ENCODE measurements at regions not wholly inside any gene's neighbourhood (a gene's known extent, or its start where the extent isn't known, plus 50 kb on each side); places are given as distances from the start of the nearest gene placed in this dataset.
"Not testable (repeated sequence)": the region's sequence is repeated elsewhere in the genome, so short reads cannot be mapped to it uniquely, and the experiment has no call there.

DNA sequence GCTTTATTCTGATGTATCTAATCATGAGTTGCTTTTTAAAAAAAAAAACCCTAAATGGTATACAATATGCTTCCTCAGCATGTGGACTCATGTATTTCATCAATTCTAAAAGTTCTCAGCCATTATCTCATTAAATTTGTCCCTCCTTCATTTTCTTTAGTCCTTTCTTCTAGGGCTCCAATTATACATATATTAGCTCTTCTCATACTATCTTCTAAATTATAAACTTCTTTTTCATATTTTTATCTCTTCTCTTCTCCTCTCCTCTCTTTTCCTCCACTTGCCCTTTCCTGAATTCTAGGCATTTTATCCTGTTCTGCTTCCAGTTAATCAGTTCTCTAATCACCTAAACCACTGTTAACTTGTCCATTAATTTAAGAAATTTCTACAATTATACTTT, 55.0 kb upstream of the IL33 start:
- DNase-seq, result no peak

DNA sequence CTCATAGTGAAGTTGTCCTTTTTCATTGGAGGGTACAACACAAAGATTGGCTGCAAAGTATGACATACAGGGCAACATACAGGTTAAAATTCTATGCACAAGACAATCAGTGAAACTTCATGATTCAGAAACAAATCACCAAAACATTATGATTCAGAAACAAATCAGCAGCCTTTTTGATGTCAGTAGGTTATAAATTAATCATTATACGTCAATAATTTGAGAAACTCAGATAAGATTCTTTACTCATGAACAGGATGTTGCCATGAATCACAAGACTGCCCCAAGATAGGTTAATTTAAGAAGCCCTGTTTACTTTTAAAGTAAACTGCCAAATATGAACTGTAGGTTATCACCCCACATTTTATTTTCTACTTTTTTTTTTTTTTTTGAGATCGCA, 62.2 kb upstream of the IL33 start:
- no peak for DNase-seq

DNA sequence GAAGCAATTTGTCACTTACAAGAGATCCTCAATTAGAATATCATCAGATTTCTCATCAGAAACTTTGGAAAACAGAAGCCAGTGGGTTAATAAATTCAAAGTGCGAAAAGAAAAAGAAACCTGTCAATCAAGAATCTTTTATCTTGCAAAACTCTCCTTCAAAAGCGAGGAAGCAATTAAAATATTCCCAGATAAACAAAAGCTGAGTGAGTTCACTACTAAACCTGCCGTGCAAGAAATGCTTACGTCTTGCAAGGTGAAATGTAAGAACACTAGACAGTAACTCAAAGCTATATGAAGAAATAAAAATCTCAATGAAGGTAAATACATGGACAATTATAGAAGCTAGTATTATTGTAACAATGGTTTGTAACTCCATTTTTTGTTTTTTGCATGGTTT, 62.8 kb upstream of the IL33 start:
- DNase-seq, result no peak

DNA sequence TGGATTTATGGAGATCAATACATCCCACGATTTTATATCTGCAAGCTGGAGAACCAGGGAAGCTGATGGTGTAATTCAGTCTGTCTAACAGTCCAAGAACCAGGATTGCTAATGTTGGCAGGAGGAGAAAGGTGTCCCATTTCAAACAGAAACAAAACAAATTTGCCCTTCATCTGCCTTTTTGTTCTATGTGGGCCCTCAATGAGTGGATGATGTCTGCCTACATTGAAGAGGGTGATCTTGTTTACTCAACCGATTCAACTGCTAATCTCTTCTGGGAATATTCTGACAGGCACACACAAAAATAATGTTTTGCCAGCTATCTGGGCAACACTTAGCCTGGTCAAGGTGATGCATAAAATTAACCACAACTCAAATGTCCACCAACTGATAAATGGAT, 65.1 kb upstream of the IL33 start:
- peak; percentile 4 for DNase-seq

DNA sequence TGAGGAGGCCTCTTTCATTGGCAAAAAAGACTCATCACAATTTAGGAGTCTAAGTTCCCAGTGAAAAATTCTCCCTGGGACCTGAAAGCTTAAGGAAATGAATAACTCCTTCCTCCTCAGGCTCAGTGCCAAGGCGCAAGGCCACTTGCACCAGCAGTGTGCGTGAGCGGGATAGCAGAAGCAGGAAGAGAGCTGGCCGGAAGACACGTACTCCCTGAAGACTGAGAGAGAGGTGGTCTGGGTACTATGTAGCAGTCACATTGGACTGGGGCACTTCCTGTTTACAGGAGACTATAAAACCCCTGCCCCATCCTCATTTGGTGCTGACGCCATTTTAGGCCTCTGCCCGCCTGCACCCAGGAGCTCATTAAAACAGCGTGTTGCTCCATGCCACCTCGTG, 66.3 kb upstream of the IL33 start:
- no peak for DNase-seq

DNA sequence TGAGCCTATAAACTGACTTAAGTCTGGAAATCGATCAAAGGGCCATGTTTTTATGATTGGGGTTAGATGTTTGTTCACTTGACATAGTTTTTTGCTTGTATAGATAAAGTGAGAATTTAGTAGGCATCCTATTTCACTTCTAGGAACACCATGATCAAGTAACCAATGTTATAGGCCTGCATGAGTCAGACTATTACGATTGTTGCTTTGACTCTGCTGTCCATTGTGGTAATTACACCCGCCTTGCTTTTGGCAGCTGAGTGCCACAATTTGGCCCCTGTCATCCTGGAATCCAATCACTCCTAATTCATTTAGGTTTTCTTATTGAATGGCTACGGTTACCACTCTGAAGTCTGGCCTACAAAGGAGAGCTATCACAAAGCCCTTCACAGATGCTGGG, 67.8 kb upstream of the IL33 start:
- DNase-seq, result no peak

DNA sequence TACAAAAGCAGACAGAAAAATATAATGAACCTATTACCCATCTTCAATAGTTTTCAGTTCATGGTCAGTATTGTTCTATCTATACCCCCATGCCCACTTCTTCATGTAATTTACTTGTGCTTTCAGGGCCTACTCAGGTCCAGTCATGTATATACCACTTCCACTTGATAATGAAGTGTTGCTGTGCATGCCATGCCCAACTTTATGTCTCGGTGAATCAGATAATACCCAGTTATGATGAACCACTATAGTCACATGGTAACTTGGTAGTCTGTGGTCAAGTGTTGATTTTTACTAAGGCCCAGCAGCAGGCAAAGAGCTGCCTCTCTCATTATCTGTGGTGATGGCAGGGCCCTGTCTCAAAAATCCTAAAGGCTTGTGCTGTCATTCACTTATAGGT, 70.7 kb upstream of the IL33 start:
- no peak for DNase-seq

DNA sequence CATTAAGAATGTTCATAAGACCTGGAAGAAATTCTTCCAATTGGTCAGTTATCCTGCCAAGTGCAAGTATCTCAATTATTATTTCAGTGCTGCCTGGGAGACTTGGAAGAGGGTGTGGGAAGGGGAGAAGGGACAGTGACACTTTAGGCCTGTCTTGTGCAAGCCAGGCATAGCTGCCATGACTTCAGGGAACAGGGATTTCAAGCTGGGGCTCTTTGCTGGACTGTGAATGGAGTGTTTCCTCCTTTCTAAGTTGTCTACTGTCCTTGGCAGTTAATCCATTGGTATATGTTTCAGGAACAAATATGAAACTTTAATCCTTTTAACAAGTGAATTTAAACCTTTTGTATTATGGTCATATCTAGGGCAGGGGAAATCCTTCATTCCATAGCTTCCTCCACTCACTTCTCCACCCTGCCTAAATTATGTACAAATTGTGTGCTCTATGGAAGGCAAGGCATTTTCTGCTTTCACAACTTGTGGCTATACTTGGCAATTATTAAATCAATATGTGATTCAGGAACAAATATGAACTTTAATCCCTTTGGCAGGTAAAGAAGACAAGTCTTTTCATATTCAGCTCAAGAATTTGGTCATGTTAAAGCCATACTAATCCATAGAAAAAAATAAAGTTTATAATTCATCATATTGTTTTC, 72.7 kb upstream of the IL33 start:
- DNase-seq, result no peak

DNA sequence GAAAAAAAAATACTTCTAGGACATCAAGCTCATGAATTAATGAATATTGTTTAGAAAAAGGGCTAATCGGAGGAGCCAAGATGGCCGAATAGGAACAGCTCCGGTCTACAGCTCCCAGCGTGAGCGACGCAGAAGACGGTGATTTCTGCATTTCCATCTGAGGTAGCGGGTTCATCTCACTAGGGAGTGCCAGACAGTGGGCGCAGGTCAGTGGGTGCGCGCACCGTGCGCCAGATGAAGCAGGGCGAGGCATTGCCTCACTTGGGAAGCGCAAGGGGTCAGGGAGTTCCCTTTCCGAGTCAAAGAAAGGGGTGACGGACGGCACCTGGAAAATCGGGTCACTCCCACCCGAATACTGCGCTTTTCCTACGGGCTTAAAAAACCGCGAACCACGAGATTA, 79.8 kb upstream of the IL33 start:
- DNase-seq, result not testable (repeated sequence)

DNA sequence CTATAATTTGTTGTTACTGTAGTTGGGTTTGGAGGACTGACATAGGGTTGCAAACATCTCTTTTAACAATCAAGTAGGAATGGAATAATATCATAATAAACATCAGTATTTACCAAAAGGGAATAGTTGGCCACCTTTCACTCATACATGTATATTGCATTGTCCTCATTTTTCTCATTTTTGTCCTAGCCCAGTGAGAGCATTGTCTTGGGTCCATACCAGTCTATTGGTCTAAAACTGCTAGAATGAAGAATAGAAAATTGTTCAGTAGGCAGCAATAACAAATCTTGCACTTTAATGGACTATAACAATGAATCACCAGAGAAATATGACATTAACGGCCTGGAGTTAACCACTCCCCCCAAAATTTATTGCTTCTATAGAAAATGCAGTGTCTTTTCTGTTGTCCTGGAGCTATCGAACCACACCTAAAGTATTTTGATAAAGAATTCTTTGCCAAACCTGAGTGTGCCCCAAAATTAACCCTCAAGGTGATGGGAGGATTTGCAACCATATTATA, 80.9 kb upstream of the IL33 start:
- no peak for DNase-seq

DNA sequence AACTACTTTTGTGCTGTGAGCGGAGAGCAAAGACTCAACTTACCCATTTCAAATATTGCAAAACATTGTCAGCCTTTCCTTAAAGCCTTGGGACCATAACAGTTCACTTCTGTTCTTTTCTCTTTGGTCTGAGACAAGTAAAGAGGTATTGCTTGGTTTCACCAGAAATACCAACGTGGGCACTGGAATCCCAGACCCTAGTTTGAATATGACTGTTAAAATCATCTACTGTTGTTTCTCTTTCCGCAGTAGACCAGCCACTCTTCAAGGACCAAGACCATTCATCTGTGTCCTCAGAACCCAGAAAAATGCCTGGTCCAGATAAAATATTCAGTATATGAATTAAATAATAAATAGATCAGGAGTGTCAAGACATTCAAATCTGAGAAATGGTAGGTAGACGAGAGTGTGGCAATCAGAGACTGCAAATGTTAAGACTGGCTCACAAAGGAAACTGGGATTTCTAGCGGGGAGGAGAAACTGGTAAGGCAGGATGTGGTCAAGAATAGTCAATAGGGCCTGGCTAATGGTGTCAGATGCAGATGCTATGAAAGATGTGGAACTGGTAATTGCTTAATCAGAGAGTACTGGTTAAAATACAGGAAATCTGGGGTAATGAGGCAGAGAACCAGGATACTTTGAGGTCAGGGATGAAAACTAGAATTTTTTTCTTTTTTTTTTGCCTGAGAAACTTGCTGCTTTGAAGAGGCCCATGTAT, 82.1 kb upstream of the IL33 start:
- DNase-seq, result no peak

DNA sequence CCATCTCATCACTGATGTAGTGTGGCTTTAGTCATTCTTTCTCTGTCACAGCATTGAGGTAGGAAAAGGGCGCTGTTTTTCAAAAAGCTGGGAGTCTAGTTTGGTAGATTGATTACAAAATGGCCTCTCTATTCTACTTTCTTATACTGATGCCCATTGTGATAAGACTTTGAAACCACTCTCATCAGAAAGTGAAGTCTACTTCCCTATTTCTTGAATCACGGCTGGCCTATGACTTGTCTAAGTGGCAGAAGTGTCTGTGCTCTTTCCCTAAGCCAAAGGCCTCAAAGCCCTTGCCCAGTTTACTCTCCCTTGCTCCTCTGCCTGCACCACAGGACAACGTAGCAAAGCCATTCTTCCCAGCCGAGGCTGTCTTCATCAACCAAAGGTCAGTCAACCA, 83.0 kb upstream of the IL33 start:
- DNase-seq, result no peak

DNA sequence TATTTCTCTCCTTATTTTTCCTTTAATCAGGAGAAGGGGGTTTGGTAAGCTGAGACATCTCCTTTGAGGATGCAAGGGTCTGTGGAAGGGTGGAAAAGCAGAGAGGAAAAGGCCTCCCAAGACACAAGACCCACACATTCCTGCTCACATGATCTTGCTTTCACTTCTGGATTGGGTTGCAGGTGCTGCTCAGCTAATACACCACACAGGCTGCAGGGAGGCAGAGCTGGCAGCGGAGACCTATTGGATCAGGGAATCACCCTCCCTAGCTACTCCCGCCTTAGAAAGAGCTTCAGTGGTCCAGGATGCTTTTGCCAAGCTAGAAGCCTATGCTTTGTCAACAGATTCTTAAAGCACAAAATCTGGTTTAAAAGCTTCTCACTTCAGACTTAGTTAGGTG, 87.6 kb upstream of the IL33 start:
- DNase-seq, result no peak

DNA sequence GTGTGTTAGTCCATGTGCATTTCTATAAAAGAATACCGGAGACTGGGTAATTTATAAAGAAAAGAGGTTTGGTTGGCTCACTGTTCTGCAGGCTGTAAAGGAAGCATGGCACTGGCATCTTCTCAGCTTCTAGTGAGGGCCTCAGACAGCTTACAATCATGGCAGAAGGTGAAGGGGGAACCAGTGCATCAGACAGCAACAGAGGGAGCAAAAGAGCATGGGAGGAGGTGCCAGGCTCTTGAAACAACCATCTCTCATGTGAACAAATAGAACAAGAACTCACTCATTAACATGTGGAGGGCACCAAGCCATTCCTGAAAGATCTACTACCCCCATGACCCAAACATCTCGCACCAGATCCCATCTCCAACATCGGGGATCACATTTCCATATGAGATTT, 89.2 kb upstream of the IL33 start:
- no peak for DNase-seq

DNA sequence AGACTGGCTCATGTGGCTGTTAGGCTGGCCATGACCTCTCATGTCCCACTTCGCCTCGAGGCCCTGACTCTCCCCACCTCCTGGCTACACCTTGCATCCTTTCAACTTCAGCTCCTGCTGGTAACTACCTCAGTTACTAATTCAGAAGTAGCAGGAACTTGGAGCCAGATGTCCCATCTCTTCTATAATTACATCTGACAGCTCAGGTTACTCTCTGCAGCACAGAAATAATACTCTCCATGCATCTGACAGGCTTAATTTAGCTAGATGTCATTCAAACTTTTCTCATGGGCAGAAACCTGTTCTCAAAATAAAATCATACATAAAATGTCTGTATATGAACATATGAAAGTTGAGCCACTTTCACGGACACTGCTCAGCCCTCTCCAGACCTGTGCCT, 92.2 kb upstream of the IL33 start:
- DNase-seq, result no peak

DNA sequence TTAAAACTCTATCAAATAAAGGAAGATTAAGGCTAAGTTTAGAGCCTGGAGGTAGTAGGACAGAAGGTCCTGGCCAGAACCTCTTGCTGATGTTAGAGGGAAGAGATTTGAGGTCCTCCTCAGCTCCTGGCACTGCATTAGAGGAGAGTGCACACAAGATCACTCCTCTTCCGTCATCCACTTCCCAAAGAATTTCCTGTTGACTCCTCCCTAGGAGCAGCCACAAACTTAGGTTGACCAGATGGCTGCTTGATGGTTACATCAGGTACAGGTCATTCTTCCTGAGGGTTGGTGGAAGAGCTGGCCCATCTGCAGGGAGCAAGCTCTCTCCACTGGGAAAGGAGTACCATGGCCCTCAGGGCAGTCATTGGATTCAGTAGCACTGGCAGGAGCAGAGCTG, 93.9 kb upstream of the IL33 start:
- DNase-seq, result no peak

DNA sequence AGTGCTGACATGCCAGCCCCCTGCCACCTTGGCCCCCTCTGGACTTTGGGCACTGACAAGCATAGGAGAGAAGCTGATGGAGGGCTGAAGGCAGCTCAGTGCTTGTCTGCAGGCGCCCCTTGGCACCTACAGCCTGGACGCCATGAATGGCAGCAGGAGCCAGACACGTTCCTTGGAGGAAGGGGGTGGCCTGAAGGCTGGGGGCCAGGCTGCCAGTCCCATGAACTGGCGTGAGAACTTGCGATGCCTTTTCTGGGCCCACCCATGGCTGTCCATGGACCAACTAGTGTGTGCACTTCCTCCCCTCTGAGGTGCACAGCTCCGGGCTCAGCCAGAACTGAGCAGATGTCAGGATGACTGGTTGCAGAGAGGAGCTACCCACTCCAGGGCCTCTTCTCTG, 99.0 kb upstream of the RANBP6 start:
- no peak for DNase-seq

DNA sequence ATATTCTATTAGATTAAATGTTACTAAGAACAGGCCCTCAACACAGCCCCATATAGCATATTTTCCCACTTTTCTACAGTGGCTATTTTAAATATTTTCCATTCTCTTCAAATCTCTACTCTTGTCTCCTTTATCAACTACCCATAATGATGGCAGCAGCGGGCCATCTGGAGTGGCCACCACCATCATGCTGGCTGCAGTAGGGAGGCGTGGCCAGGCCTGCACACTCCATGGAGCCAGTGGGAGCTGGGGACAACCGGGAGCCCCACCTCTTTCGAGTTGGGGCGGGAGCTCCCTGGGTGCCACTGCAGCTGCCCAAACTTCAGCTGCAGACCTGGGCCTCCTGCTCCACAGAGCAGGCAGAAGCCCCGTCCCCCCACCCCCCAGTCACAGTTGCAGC, 98.4 kb upstream of the RANBP6 start:
- no peak for DNase-seq

DNA sequence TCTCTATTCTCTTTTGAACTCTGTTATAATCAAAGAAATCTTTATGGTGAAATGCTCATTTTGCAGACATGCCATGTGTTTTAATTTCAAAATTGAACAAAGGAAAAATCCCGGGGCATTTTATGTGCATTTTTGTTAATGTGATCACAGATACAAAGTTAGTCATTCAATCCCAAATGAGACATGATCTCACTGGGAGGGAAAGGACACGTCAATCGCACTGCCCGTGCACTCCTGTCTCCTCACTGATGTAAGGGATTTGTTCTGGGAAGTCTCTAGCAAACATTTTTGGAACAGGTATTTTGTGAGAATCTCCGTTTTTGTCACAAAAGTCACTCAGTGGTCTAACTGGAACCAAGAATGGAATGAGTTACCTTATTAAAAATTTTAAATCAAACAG, 97.9 kb upstream of the RANBP6 start:
- DNase-seq, result no peak

DNA sequence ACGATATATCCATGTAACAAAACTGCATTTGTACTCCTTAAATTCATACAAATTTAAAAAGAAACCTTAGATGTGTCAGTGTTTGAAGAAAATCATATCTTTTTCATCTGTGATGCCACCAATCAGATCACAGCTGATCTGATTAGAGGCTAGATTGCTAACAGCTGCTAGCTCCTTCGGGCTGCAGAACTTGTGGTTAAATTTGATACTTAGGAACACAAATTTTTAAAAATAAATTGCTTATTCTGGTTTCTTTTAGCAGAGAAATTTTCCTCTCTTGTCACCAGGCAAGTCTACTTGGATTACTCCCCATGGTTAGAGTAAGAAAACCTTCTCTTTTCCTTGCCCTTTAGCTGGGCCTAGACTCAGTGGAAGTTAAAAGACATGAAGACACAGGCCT, 94.6 kb upstream of the RANBP6 start:
- DNase-seq, result no peak

DNA sequence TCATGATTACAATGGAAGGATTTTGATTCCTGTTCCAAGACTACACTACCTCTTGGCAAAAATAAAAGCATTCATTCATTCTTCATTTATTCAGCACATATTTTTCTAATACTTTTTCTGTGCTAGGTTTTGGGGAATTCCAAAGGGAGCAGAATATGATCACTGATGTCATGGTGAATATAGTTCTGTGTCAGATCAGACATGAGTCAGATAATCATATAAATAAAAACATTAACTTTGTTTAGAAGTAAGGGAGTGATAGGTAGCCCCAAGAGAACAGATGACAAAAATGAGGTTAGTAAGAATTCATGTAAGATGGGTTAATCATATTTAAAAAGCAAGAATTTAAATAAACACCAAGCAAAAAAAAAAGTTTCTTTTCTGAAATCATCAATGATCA, 94.1 kb upstream of the RANBP6 start:
- no peak for DNase-seq

DNA sequence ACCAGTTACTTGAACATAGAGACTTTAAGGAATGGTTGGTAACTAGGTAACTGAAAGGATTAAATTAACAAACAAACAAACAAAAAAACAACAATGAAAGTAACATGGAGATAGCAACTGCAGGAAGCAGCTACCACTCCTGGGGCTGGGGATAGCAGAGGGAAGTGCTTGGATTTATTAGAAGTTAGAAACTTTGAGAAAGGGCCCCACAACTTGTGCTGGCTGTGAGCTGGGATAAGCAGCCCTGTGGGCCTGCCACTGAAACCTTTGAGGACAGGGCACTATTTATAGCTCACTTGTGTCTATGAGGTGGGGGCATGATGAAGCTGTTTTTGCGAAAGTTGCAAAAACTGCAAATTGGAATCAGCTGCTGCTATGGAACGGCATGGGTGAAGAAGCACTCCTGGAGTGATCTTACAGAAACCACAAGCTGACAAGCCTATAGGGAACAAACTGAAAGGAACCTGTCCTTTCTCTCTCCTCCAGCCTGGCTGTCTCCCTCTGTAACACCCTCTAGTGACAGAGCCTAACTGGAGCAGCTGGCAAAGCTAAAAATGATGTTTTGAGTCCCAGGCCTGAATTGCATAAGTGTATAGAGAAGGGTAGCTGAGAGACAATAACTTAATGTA, 91.4 kb upstream of the RANBP6 start:
- DNase-seq, result no peak

DNA sequence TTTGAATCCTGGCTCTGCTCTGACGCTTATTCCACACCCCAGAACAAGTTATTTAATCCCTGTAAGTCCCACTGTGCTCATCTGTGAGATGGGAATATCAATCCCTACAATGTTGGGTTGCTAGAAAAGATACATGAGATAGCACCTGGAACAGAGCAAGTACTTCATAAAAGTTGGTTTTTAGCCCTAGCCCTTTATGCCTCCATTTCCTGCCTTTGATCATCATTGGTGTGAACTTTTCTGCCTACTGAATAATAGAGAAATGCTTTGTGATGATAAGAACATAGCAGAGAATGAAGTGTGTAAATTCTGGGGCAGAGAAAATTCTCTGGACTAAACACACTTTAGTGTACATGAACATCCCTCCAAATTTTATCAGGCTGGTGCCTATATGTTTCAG, 90.3 kb upstream of the RANBP6 start:
- no peak for DNase-seq

DNA sequence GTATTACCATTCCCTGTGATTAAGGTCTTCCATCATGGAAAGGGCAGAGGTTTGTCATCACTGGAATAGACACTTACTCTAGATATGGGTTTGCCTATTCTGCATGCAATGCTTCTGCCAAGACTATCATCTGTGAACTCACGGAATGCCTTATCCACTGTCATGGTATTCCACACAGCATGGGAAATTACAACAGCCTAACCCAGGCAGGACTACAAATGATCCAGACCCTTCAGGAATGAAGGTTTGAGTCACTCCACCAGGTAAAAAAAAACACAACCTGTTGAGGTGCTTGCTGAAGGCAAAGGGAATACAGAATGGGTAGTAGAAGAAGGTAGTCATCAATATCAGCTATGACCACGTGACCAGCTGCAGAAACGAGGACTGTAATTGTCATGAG, 89.0 kb upstream of the RANBP6 start:
- not testable (repeated sequence) for DNase-seq

DNA sequence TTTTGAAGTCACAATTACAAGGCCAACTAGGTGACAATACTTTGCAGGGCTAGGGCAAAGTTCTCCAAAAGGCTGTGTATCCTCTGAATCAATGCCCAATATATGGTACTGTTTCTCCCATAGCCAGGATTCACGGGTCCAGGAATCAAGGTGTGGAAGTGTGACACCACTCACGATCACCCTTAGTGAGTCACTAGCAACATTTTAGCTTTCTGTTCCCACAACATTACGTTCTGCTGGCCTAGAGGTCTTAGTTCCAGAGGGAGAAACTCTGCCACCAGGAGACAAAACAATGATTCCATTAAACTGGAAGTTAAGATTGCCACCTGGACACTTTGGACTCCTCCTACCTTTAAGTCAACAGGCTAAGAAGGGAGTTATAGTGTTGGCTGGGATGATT, 88.5 kb upstream of the RANBP6 start:
- DNase-seq, result not testable (repeated sequence)
